ENCODE measurements at regions not wholly inside any gene's neighbourhood (a gene's known extent, or its start where the extent isn't known, plus 50 kb on each side); places are given as distances from the start of the nearest gene placed in this dataset.

DNA sequence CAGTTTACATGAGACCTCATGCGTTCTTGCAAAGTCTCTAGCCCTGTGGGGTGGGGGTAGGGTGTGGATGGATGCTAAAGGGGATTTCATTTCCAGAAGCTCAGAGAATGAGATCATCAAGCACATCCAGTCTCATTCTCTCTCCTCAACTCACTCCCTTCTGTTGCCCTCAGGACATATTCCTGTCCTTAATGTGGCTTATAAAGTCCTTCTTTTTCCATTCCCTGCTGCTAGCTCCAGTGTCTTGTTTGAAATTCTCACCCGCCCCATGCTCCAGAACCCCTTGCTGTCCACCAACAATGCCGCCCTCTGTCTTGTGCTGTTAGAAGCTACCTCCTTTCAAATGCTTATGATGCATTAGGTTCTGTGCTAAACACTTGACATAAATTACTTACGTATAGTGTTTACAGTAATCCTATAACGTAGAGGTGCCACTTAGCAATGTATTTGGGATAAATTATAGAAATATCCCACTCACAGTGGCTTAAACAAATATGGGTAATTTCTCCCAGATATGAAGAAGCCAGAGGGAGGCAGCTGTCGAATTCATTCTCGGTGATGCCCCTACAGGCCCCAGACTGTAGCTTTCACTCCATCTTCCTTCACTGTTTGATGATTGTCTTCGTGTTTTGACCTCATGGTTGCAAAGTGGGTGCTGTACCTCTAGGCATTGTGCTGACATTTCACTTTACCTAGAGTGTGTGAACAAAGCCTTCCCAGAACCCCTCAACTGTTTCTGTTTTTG lies 273.1 kb upstream of the TBL1XR1 start:
- Histone ChIP-seq H3K4me2 (ENCODE audit: insufficient read depth, low read length) (no peak overlapping the region), H4K20me1 (replicated peaks; ENCODE audit: control insufficient read depth, extremely low read depth, insufficient read depth, low read length) (no peaks in the 10 kb centered on the region), H3K27ac (ENCODE audit: insufficient read depth, low read depth, low read length) (no peak overlapping the region), H3K9ac (replicated peaks; ENCODE audit: extremely low read depth, insufficient read depth, low read length) (no peak overlapping the region), H3K36me3 (ENCODE audit: control insufficient read depth in 2 of 2, extremely low read depth in 1 of 2, insufficient read depth in 2 of 2, low read length in 2 of 2) (no peaks in the 10 kb centered on the region), H3K79me2 (ENCODE audit: control insufficient read depth, insufficient read depth, low read length) (no peaks in the 10 kb centered on the region), H3K27me3 (ENCODE audit: control insufficient read depth in 2 of 2, insufficient read depth in 2 of 2, low read length in 2 of 2) (no peaks in the 10 kb centered on the region), H3K4me1 (ENCODE audit: control insufficient read depth, extremely low read depth, insufficient read depth, low read length) (no peaks in the 10 kb centered on the region), H2AFZ (ENCODE audit: low read depth, low read length) (no peak overlapping the region), H3K9me3 (replicated peaks; ENCODE audit: control insufficient read depth, insufficient read depth, low read length) (no peaks in the 10 kb centered on the region), H3K4me3 (replicated peaks in 1 of 3; ENCODE audit: insufficient read depth in 1 of 3, low read depth in 1 of 3, low read length in 3 of 3) (no peak overlapping the region), H3K9me1 (replicated peaks; ENCODE audit: control insufficient read depth, extremely low read depth, insufficient read depth, low read length) (no peaks in the 10 kb centered on the region)
- intact Hi-C loops (cut with micrococcal nuclease) (no loop called here), dilution Hi-C loops (cut with MboI; ENCODE audit: extremely low pct_ligation_motif_present, low sequenced_read_pairs) (no loop called here)
- ChIA-PET CTCF (interaction anchor here (0.6 to 0.9 kb wide), 2 partner anchors 231 to 469 kb away, joined by 3 read pairs; no protein-coding TSS in a partner anchor), POLR2A (no interaction called here)
- DNase-seq (ENCODE audit: low read depth, low spot score) (no peak), FAIRE-seq (no peak)
- BruUV-seq (replicated peaks), result no TSS peak
- no peak for TF ChIP-seq EZH2 (IDR thresholded peaks at IDR 0.05; ENCODE audit: borderline replicate concordance, low read depth, low read length, severe bottlenecking)
- no peak for TF ChIP-seq JUN (IDR thresholded peaks at IDR 0.05; ENCODE audit: borderline replicate concordance, insufficient read depth, insufficient read length, low read depth)
- no peak for TF ChIP-seq FOS (IDR thresholded peaks at IDR 0.05; ENCODE audit: borderline replicate concordance, insufficient read depth, low read length)
- no peak for TF ChIP-seq MYC (IDR thresholded peaks at IDR 0.05; ENCODE audit: low read depth, low read length)

DNA sequence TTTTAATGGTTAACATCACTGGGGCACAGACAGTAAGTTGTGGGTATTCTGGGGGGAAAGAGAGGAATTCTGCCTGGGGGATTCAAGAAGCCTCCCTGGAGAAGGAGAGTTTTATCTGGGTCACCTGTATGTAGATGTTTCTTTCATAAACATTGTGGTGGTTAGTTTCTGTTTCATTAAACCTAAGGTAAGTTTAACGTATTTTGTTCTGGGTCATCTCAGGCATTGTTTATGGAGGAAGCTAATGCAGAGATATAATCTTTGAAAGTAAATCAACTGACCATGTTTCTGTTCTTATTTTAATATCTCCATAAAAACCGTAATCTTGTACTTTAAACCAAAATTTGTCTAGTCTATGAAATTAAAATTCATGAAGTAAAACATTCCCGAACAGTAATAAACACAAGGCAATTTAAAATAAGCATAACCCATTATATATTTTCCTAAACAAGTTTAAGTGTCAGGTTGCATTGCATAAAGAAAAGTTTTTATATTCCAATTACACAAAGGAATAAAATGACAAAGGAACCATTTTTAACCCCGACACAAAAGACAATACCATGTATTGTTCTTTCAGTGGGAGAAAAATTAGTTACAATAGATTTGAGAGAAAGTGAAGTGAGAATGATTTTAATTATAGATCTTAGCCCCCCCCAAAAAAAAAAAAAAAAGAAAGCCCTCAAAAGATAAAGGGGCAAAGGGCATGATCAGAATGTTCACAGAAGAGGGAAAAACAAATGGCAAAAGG lies 274.6 kb upstream of the TBL1XR1 start:
- CTCF ChIA-PET, result interaction anchor here (1.0 to 1.2 kb wide), 2 partner anchors 10 to 20 kb away, joined by 3 read pairs; no protein-coding TSS in a partner anchor
- no peak for FAIRE-seq
- no peak overlapping the region for H3K9ac ChIP-seq (replicated peaks; ENCODE audit: extremely low read depth, insufficient read depth, low read length)

More for the DNA sequence above, 274.6 kb upstream of the TBL1XR1 start:
- no peaks in the 10 kb centered on the region for H3K4me1 ChIP-seq (ENCODE audit: control insufficient read depth, extremely low read depth, insufficient read depth, low read length)
- TF ChIP-seq, protein P1, sequence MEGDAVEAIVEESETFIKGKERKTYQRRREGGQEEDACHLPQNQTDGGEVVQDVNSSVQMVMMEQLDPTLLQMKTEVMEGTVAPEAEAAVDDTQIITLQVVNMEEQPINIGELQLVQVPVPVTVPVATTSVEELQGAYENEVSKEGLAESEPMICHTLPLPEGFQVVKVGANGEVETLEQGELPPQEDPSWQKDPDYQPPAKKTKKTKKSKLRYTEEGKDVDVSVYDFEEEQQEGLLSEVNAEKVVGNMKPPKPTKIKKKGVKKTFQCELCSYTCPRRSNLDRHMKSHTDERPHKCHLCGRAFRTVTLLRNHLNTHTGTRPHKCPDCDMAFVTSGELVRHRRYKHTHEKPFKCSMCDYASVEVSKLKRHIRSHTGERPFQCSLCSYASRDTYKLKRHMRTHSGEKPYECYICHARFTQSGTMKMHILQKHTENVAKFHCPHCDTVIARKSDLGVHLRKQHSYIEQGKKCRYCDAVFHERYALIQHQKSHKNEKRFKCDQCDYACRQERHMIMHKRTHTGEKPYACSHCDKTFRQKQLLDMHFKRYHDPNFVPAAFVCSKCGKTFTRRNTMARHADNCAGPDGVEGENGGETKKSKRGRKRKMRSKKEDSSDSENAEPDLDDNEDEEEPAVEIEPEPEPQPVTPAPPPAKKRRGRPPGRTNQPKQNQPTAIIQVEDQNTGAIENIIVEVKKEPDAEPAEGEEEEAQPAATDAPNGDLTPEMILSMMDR (IDR thresholded peaks at IDR 0.05; ENCODE audit: extremely low read depth in 1 of 2, insufficient read depth in 1 of 2, low read depth in 1 of 2, low read length in 2 of 2), result no peak
- TF ChIP-seq, protein P2, sequence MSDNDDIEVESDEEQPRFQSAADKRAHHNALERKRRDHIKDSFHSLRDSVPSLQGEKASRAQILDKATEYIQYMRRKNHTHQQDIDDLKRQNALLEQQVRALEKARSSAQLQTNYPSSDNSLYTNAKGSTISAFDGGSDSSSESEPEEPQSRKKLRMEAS (IDR thresholded peaks at IDR 0.05; ENCODE audit: insufficient read depth, insufficient read length), result no peak
- TF ChIP-seq MYC (IDR thresholded peaks at IDR 0.05; ENCODE audit: low read depth, low read length) (no peak), GATA2 (IDR thresholded peaks at IDR 0.05; ENCODE audit: insufficient read depth, insufficient read length, low read depth, low read length) (no peak), JUN (IDR thresholded peaks at IDR 0.05; ENCODE audit: borderline replicate concordance, insufficient read depth, insufficient read length, low read depth) (no peak), FOS (IDR thresholded peaks at IDR 0.05; ENCODE audit: borderline replicate concordance, insufficient read depth, low read length) (no peak), POLR2AphosphoS5 (IDR thresholded peaks at IDR 0.05; ENCODE audit: insufficient read depth, low read depth, low read length) (no peak), EZH2 (IDR thresholded peaks at IDR 0.05; ENCODE audit: borderline replicate concordance, low read depth, low read length, severe bottlenecking) (no peak), POLR2A (IDR thresholded peaks at IDR 0.05; ENCODE audit: low read depth, low read length) (no peak)
- no peaks in the 10 kb centered on the region for H3K9me1 ChIP-seq (replicated peaks; ENCODE audit: control insufficient read depth, extremely low read depth, insufficient read depth, low read length)
- no peaks in the 10 kb centered on the region for H3K27me3 ChIP-seq (ENCODE audit: control insufficient read depth in 2 of 2, insufficient read depth in 2 of 2, low read length in 2 of 2)
- intact Hi-C loops (cut with micrococcal nuclease), result no loop called here
- no peak overlapping the region for H2AFZ ChIP-seq (ENCODE audit: low read depth, low read length)
- POLR2A ChIA-PET, result no interaction called here
- BruUV-seq (replicated peaks), result no TSS peak
- no peaks in the 10 kb centered on the region for H4K20me1 ChIP-seq (replicated peaks; ENCODE audit: control insufficient read depth, extremely low read depth, insufficient read depth, low read length)
- H3K36me3 ChIP-seq (ENCODE audit: control insufficient read depth in 2 of 2, extremely low read depth in 1 of 2, insufficient read depth in 2 of 2, low read length in 2 of 2), result no peaks in the 10 kb centered on the region
- dilution Hi-C loops (cut with MboI; ENCODE audit: extremely low pct_ligation_motif_present, low sequenced_read_pairs), result no loop called here
- no peak overlapping the region for H3K27ac ChIP-seq (ENCODE audit: insufficient read depth, low read depth, low read length)
- H3K79me2 ChIP-seq (ENCODE audit: control insufficient read depth, insufficient read depth, low read length), result no peaks in the 10 kb centered on the region
- H3K4me2 ChIP-seq (ENCODE audit: insufficient read depth, low read length), result no peak overlapping the region
- H3K4me3 ChIP-seq (replicated peaks in 1 of 3; ENCODE audit: insufficient read depth in 1 of 3, low read depth in 1 of 3, low read length in 3 of 3), result no peak overlapping the region
- DNase-seq (ENCODE audit: low read depth, low spot score), result no peak
- H3K9me3 ChIP-seq (replicated peaks; ENCODE audit: control insufficient read depth, insufficient read depth, low read length), result no peaks in the 10 kb centered on the region
